Uterus (tissue), 2 donors: ENCODE measurements at regions not wholly inside any gene's neighbourhood (a gene's known extent, or its start where the extent isn't known, plus 50 kb on each side); places are given as distances from the start of the nearest gene placed in this dataset.
"Not testable (repeated sequence)": the region's sequence is repeated elsewhere in the genome, so short reads cannot be mapped to it uniquely, and the experiment has no call there.

Experiments used
- CTCF ChIP-seq, 4 experiments: fragments of 200-600 bp in 2 of 4; fragments of 450-650 bp in 2 of 4; sonication (generic) in 2 of 4; IDR thresholded peaks; one replicate each; pipeline ENCODE4 v1.5.1; 2016 to 2019; ENCODE audit warnings: antibody characterized with exemption in 4 of 4, mild to moderate bottlenecking in 2 of 4, moderate library complexity in 1 of 4
- POLR2A ChIP-seq, 2 donors: fragments of 450-650 bp; IDR thresholded peaks; one replicate each; pipeline ENCODE4 v1.6.1; 2016; ENCODE audit warnings: antibody characterized with exemption in 2 of 2, mild to moderate bottlenecking in 1 of 2, moderate library complexity in 1 of 2

GRCh38 chr15:30688684-30689083 is 62.8 kb downstream of the ARHGAP11B start:
- TF ChIP-seq CTCF, POLR2A (IDR thresholded peaks at IDR 0.05): not testable (repeated sequence)
